Fibroblast of lung (primary cell): ENCODE measurements at regions not wholly inside any gene's neighbourhood (a gene's known extent, or its start where the extent isn't known, plus 50 kb on each side); places are given as distances from the start of the nearest gene placed in this dataset.

Experiments
- DNase-seq, 2 donors: peaks; one replicate each; pipeline versions ENCODE4 v3.0.0 to v3.0.0-alpha.2; 2010; ENCODE audit warnings: low read depth in 2 of 2
- H2AFZ ChIP-seq: 2 replicates; pipeline ENCODE4 v1.5.1; 2012; ENCODE audit warnings: low read length, control low read depth, inconsistent platforms
- H3K27ac ChIP-seq: 2 replicates; pipeline ENCODE4 v1.5.1; 2011; ENCODE audit warnings: low read length, control low read depth; ENCODE audit not compliant: insufficient read depth
- H3K27me3 ChIP-seq: 2 replicates; pipeline ENCODE4 v1.5.1; 2011; ENCODE audit warnings: mild to moderate bottlenecking, low read length; ENCODE audit not compliant: control insufficient read depth, insufficient read depth
- H3K36me3 ChIP-seq: 2 replicates; pipeline ENCODE4 v1.5.1; 2011; ENCODE audit warnings: low read length; ENCODE audit not compliant: control insufficient read depth, insufficient read depth
- H3K4me1 ChIP-seq: 2 replicates; pipeline ENCODE4 v1.5.1; 2011; ENCODE audit warnings: low read length; ENCODE audit not compliant: control insufficient read depth, insufficient read depth; ENCODE audit errors: extremely low read depth
- H3K4me2 ChIP-seq: 2 replicates; pipeline ENCODE4 v1.5.1; 2011; ENCODE audit warnings: low read length, control low read depth; ENCODE audit not compliant: insufficient read depth; ENCODE audit errors: extremely low read depth
- H3K4me3 ChIP-seq, 4 experiments: fragments of 200-600 bp in 1 of 4; sonication (generic) in 1 of 4; replicated peaks in 1 of 4; 2 replicates each; pipeline ENCODE4 v1.5.1; 2011 to 2016; ENCODE audit warnings: low read length in 4 of 4, low read depth in 3 of 4, mild to moderate bottlenecking in 3 of 4, control low read depth in 2 of 4, inconsistent platforms in 1 of 4, mixed read lengths in 1 of 4; ENCODE audit not compliant: insufficient read depth in 1 of 4; ENCODE audit errors: control extremely low read depth in 1 of 4
- H3K79me2 ChIP-seq: 2 replicates; pipeline ENCODE4 v1.5.1; 2012; ENCODE audit warnings: mild to moderate bottlenecking, low read length, inconsistent platforms; ENCODE audit not compliant: control insufficient read depth, insufficient read depth
- H3K9ac ChIP-seq: 2 replicates; pipeline ENCODE4 v1.5.1; 2011; ENCODE audit warnings: mild to moderate bottlenecking, low read length, control low read depth; ENCODE audit not compliant: insufficient read depth
- H3K9me3 ChIP-seq: 2 replicates; pipeline ENCODE4 v1.5.1; 2012; ENCODE audit warnings: low read depth, low read length; ENCODE audit not compliant: control insufficient read depth, insufficient read depth
- H4K20me1 ChIP-seq: 2 replicates; pipeline ENCODE4 v1.5.1; 2011; ENCODE audit warnings: low read length; ENCODE audit not compliant: control insufficient read depth, insufficient read depth; ENCODE audit errors: extremely low read depth
- CTCF ChIP-seq, 2 donors: IDR thresholded peaks in 1 of 2; conservative IDR thresholded peaks in 1 of 2; 1 replicate in 1 of 2; 2 replicates in 1 of 2; pipeline ENCODE4 v1.5.1; 2011 to 2012; ENCODE audit warnings: low read length in 2 of 2, control low read depth in 1 of 2, inconsistent platforms in 1 of 2, low read depth in 1 of 2, mild to moderate bottlenecking in 1 of 2
- EZH2 ChIP-seq: IDR thresholded peaks from 2 replicates; pipeline ENCODE4 v1.5.1; 2012; ENCODE audit warnings: low read length, control low read depth, mild to moderate bottlenecking; ENCODE audit errors: missing control alignments

GRCh38 chr11:90764691-90765090 is 541.8 kb upstream of the CHORDC1 start:
- no peak overlapping the region for H3K4me2 ChIP-seq
- no peaks in the 10 kb centered on the region for H3K27me3 ChIP-seq
- no peaks in the 10 kb centered on the region for H4K20me1 ChIP-seq
- no peak overlapping the region for H3K9ac ChIP-seq
- no peaks in the 10 kb centered on the region for H3K4me1 ChIP-seq
- no peak for TF ChIP-seq EZH2
- no peak for TF ChIP-seq CTCF (conservative IDR thresholded peaks at IDR 0.05 in 1 of 2, IDR thresholded peaks at IDR 0.05 in 1 of 2; ENCODE audit: low read depth in 1 of 2, low read length in 2 of 2)
- no peak overlapping the region for H3K4me3 ChIP-seq
- H2AFZ ChIP-seq: no peak overlapping the region
- no peak for DNase-seq
- H3K27ac ChIP-seq: no peak overlapping the region
- no peaks in the 10 kb centered on the region for H3K79me2 ChIP-seq
- H3K9me3 ChIP-seq: no peaks in the 10 kb centered on the region
- H3K36me3 ChIP-seq: no peaks in the 10 kb centered on the region

GRCh38 chr11:90757849-90758494 is 535.1 kb upstream of the CHORDC1 start:
- Histone ChIP-seq H3K9me3 (no peaks in the 10 kb centered on the region), H4K20me1 (no peaks in the 10 kb centered on the region), H3K9ac (no peak overlapping the region), H3K27ac (no peak overlapping the region), H3K27me3 (no peaks in the 10 kb centered on the region), H3K79me2 (no peaks in the 10 kb centered on the region), H3K4me3 (no peak overlapping the region), H3K36me3 (no peaks in the 10 kb centered on the region), H3K4me2 (no peak overlapping the region), H3K4me1 (no peaks in the 10 kb centered on the region), H2AFZ (no peak overlapping the region)
- TF ChIP-seq CTCF (conservative IDR thresholded peaks at IDR 0.05 in 1 of 2, IDR thresholded peaks at IDR 0.05 in 1 of 2; ENCODE audit: low read depth in 1 of 2, low read length in 2 of 2): no peak
- no peak for TF ChIP-seq EZH2
- no peak for DNase-seq

DNA sequence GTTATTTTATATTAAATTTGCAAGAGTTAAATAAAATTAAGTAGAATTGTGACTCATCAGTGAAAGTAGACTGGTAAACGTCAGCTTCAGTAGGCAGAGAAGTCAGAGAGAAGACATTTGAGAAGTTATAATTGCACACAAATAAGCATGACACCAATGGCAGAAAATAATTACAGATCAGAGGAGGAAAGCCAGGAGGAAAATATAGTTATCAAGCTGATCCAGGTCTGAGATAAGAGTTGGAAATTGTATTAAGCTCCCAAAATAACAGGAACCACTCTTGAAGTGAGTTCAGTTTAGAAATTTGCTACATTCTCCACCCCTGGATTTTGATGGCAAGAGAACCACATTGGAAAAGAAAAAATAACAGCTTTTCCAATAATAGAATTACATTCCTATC is 533.8 kb upstream of the CHORDC1 start:
- Histone ChIP-seq H3K27me3 (no peaks in the 10 kb centered on the region), H3K79me2 (no peaks in the 10 kb centered on the region), H2AFZ (no peak overlapping the region), H3K27ac (no peak overlapping the region), H3K4me3 (no peak overlapping the region), H3K9me3 (no peaks in the 10 kb centered on the region), H4K20me1 (no peaks in the 10 kb centered on the region), H3K36me3 (no peaks in the 10 kb centered on the region), H3K4me2 (no peak overlapping the region), H3K4me1 (no peaks in the 10 kb centered on the region), H3K9ac (no peak overlapping the region)
- no peak for DNase-seq
- no peak for TF ChIP-seq CTCF (conservative IDR thresholded peaks at IDR 0.05 in 1 of 2, IDR thresholded peaks at IDR 0.05 in 1 of 2; ENCODE audit: low read depth in 1 of 2, low read length in 2 of 2)
- TF ChIP-seq EZH2: no peak
